ENCODE measurements at regions not wholly inside any gene's neighbourhood (a gene's known extent, or its start where the extent isn't known, plus 50 kb on each side); places are given as distances from the start of the nearest gene placed in this dataset.

- no peak overlapping the region for H3K4me3 ChIP-seq (ENCODE audit: low read length)
- H3K27ac ChIP-seq (ENCODE audit: low read length): no peak overlapping the region
Measured at GRCh38 chr4:137656661-137657060, 124.4 kb upstream of the PCDH18 start.

GRCh38 chr4:137655302-137655701, 123.0 kb upstream of the PCDH18 start:
- Histone ChIP-seq H3K4me3 (ENCODE audit: low read length) (no peak overlapping the region), H3K27ac (ENCODE audit: low read length) (no peak overlapping the region), H3K36me3 (ENCODE audit: control insufficient read depth, low read depth, low read length) (no peaks in the 10 kb centered on the region), H3K9me3 (ENCODE audit: control insufficient read depth, low read depth, low read length) (no peaks in the 10 kb centered on the region), H3K4me1 (ENCODE audit: control insufficient read depth, low read depth, low read length) (no peaks in the 10 kb centered on the region), H3K27me3 (ENCODE audit: control insufficient read depth, insufficient read depth, low read length) (no peaks in the 10 kb centered on the region), H3K9ac (ENCODE audit: low read length) (no peak overlapping the region)

More at GRCh38 chr4:137656661-137657060, 124.4 kb upstream of the PCDH18 start:
- H3K4me1 ChIP-seq (ENCODE audit: control insufficient read depth, low read depth, low read length): no peaks in the 10 kb centered on the region
- H3K9me3 ChIP-seq (ENCODE audit: control insufficient read depth, low read depth, low read length): no peaks in the 10 kb centered on the region
- no peaks in the 10 kb centered on the region for H3K27me3 ChIP-seq (ENCODE audit: control insufficient read depth, insufficient read depth, low read length)
- H3K9ac ChIP-seq (ENCODE audit: low read length): no peak overlapping the region
- H3K36me3 ChIP-seq (ENCODE audit: control insufficient read depth, low read depth, low read length): no peaks in the 10 kb centered on the region

GRCh38 chr4:137651128-137651527, 118.8 kb upstream of the PCDH18 start:
- no peak overlapping the region for H3K9ac ChIP-seq (ENCODE audit: low read length)
- no peaks in the 10 kb centered on the region for H3K27me3 ChIP-seq (ENCODE audit: control insufficient read depth, insufficient read depth, low read length)
- no peak overlapping the region for H3K27ac ChIP-seq (ENCODE audit: low read length)
- H3K4me1 ChIP-seq (ENCODE audit: control insufficient read depth, low read depth, low read length): no peaks in the 10 kb centered on the region
- no peak overlapping the region for H3K4me3 ChIP-seq (ENCODE audit: low read length)
- no peaks in the 10 kb centered on the region for H3K36me3 ChIP-seq (ENCODE audit: control insufficient read depth, low read depth, low read length)
- H3K9me3 ChIP-seq (ENCODE audit: control insufficient read depth, low read depth, low read length): no peaks in the 10 kb centered on the region

- no peaks in the 10 kb centered on the region for H3K9me3 ChIP-seq (ENCODE audit: control insufficient read depth, low read depth, low read length)
- no peaks in the 10 kb centered on the region for H3K4me1 ChIP-seq (ENCODE audit: control insufficient read depth, low read depth, low read length)
- H3K27me3 ChIP-seq (ENCODE audit: control insufficient read depth, insufficient read depth, low read length): no peaks in the 10 kb centered on the region
- no peaks in the 10 kb centered on the region for H3K36me3 ChIP-seq (ENCODE audit: control insufficient read depth, low read depth, low read length)
- no peak overlapping the region for H3K9ac ChIP-seq (ENCODE audit: low read length)
- no peak overlapping the region for H3K4me3 ChIP-seq (ENCODE audit: low read length)
- H3K27ac ChIP-seq (ENCODE audit: low read length): no peak overlapping the region
Measured at GRCh38 chr4:137649711-137650450, 117.6 kb upstream of the PCDH18 start.

GRCh38 chr4:137648531-137648930, 116.2 kb upstream of the PCDH18 start:
- Histone ChIP-seq H3K27ac (ENCODE audit: low read length) (no peak overlapping the region), H3K4me3 (ENCODE audit: low read length) (no peak overlapping the region), H3K4me1 (ENCODE audit: control insufficient read depth, low read depth, low read length) (no peaks in the 10 kb centered on the region), H3K36me3 (ENCODE audit: control insufficient read depth, low read depth, low read length) (no peaks in the 10 kb centered on the region), H3K27me3 (ENCODE audit: control insufficient read depth, insufficient read depth, low read length) (no peaks in the 10 kb centered on the region), H3K9me3 (ENCODE audit: control insufficient read depth, low read depth, low read length) (no peaks in the 10 kb centered on the region), H3K9ac (ENCODE audit: low read length) (no peak overlapping the region)

- H3K27me3 ChIP-seq (ENCODE audit: control insufficient read depth, insufficient read depth, low read length): no peaks in the 10 kb centered on the region
- no peaks in the 10 kb centered on the region for H3K9me3 ChIP-seq (ENCODE audit: control insufficient read depth, low read depth, low read length)
- no peak overlapping the region for H3K9ac ChIP-seq (ENCODE audit: low read length)
- H3K4me3 ChIP-seq (ENCODE audit: low read length): no peak overlapping the region
- H3K4me1 ChIP-seq (ENCODE audit: control insufficient read depth, low read depth, low read length): no peaks in the 10 kb centered on the region
- no peaks in the 10 kb centered on the region for H3K36me3 ChIP-seq (ENCODE audit: control insufficient read depth, low read depth, low read length)
- H3K27ac ChIP-seq (ENCODE audit: low read length): no peak overlapping the region
Measured at GRCh38 chr4:137647375-137647774, 115.1 kb upstream of the PCDH18 start.

- no peak overlapping the region for H3K27ac ChIP-seq (ENCODE audit: low read length)
- H3K4me3 ChIP-seq (ENCODE audit: low read length): no peak overlapping the region
- H3K9ac ChIP-seq (ENCODE audit: low read length): no peak overlapping the region
- no peaks in the 10 kb centered on the region for H3K27me3 ChIP-seq (ENCODE audit: control insufficient read depth, insufficient read depth, low read length)
- no peaks in the 10 kb centered on the region for H3K9me3 ChIP-seq (ENCODE audit: control insufficient read depth, low read depth, low read length)
- H3K4me1 ChIP-seq (ENCODE audit: control insufficient read depth, low read depth, low read length): no peaks in the 10 kb centered on the region
- no peaks in the 10 kb centered on the region for H3K36me3 ChIP-seq (ENCODE audit: control insufficient read depth, low read depth, low read length)
Measured at GRCh38 chr4:137644201-137644600, 111.9 kb upstream of the PCDH18 start.

GRCh38 chr4:137641544-137641943, 109.2 kb upstream of the PCDH18 start:
- no peak overlapping the region for H3K27ac ChIP-seq (ENCODE audit: low read length)
- H3K27me3 ChIP-seq (ENCODE audit: control insufficient read depth, insufficient read depth, low read length): no peaks in the 10 kb centered on the region

GRCh38 chr4:137640838-137641158, 108.5 kb upstream of the PCDH18 start:
- Histone ChIP-seq H3K27ac (ENCODE audit: low read length) (no peak overlapping the region), H3K27me3 (ENCODE audit: control insufficient read depth, insufficient read depth, low read length) (no peaks in the 10 kb centered on the region), H3K36me3 (ENCODE audit: control insufficient read depth, low read depth, low read length) (no peaks in the 10 kb centered on the region), H3K4me3 (ENCODE audit: low read length) (no peak overlapping the region), H3K9ac (ENCODE audit: low read length) (no peak overlapping the region), H3K4me1 (ENCODE audit: control insufficient read depth, low read depth, low read length) (peaks cover under 1% of the 10 kb centered on the region), H3K9me3 (ENCODE audit: control insufficient read depth, low read depth, low read length) (no peaks in the 10 kb centered on the region)

More at GRCh38 chr4:137641544-137641943, 109.2 kb upstream of the PCDH18 start:
- Histone ChIP-seq H3K4me1 (ENCODE audit: control insufficient read depth, low read depth, low read length) (no peaks in the 10 kb centered on the region), H3K36me3 (ENCODE audit: control insufficient read depth, low read depth, low read length) (no peaks in the 10 kb centered on the region), H3K9me3 (ENCODE audit: control insufficient read depth, low read depth, low read length) (no peaks in the 10 kb centered on the region), H3K9ac (ENCODE audit: low read length) (no peak overlapping the region), H3K4me3 (ENCODE audit: low read length) (no peak overlapping the region)

GRCh38 chr4:137640156-137640837, 108.0 kb upstream of the PCDH18 start:
- Histone ChIP-seq H3K4me1 (ENCODE audit: control insufficient read depth, low read depth, low read length) (peaks cover 6% of the 10 kb centered on the region), H3K27me3 (ENCODE audit: control insufficient read depth, insufficient read depth, low read length) (no peaks in the 10 kb centered on the region), H3K4me3 (ENCODE audit: low read length) (no peak overlapping the region), H3K36me3 (ENCODE audit: control insufficient read depth, low read depth, low read length) (no peaks in the 10 kb centered on the region), H3K9me3 (ENCODE audit: control insufficient read depth, low read depth, low read length) (no peaks in the 10 kb centered on the region), H3K27ac (ENCODE audit: low read length) (no peak overlapping the region), H3K9ac (ENCODE audit: low read length) (no peak overlapping the region)

- peaks cover 6% of the 10 kb centered on the region for H3K4me1 ChIP-seq (ENCODE audit: control insufficient read depth, low read depth, low read length)
- no peak overlapping the region for H3K27ac ChIP-seq (ENCODE audit: low read length)
- no peak overlapping the region for H3K4me3 ChIP-seq (ENCODE audit: low read length)
- no peak overlapping the region for H3K9ac ChIP-seq (ENCODE audit: low read length)
- H3K36me3 ChIP-seq (ENCODE audit: control insufficient read depth, low read depth, low read length): no peaks in the 10 kb centered on the region
- no peaks in the 10 kb centered on the region for H3K9me3 ChIP-seq (ENCODE audit: control insufficient read depth, low read depth, low read length)
- H3K27me3 ChIP-seq (ENCODE audit: control insufficient read depth, insufficient read depth, low read length): no peaks in the 10 kb centered on the region
Measured at GRCh38 chr4:137638934-137639333, 106.6 kb upstream of the PCDH18 start.

GRCh38 chr4:137635601-137636000, 103.3 kb upstream of the PCDH18 start:
- H3K9ac ChIP-seq (ENCODE audit: low read length): no peak overlapping the region

More at GRCh38 chr4:137635601-137636000, 103.3 kb upstream of the PCDH18 start:
- Histone ChIP-seq H3K27ac (ENCODE audit: low read length) (no peak overlapping the region), H3K36me3 (ENCODE audit: control insufficient read depth, low read depth, low read length) (no peaks in the 10 kb centered on the region), H3K4me1 (ENCODE audit: control insufficient read depth, low read depth, low read length) (peaks cover 6% of the 10 kb centered on the region), H3K9me3 (ENCODE audit: control insufficient read depth, low read depth, low read length) (no peaks in the 10 kb centered on the region), H3K27me3 (ENCODE audit: control insufficient read depth, insufficient read depth, low read length) (no peaks in the 10 kb centered on the region), H3K4me3 (ENCODE audit: low read length) (no peak overlapping the region)
